HepG2 (cell line): ENCODE measurements at regions not wholly inside any gene's neighbourhood (a gene's known extent, or its start where the extent isn't known, plus 50 kb on each side); places are given as distances from the start of the nearest gene placed in this dataset.
A peak's percentile ranks its signal among the peaks of the same experiment; 100 is the strongest.

Source experiments
- ADNP ChIP-seq: sonication (generic); formaldehyde crosslinking; IDR thresholded peaks from 2 replicates; pipeline ENCODE4 v1.4.0; 2020; ENCODE audit warnings: missing genetic modification reagents
- ARID5B ChIP-seq: IDR thresholded peaks from 2 replicates; pipeline ENCODE4 v1.4.0; 2020; ENCODE audit warnings: mild to moderate bottlenecking, missing genetic modification reagents
- BHLHE40 ChIP-seq: IDR thresholded peaks from 2 replicates; pipeline ENCODE4 v1.6.1; 2011; ENCODE audit warnings: low read length, improper control_type of control experiment
- CC2D1A ChIP-seq: sonication (generic); formaldehyde crosslinking; IDR thresholded peaks from 2 replicates; pipeline ENCODE4 v1.8.1; 2023; ENCODE audit warnings: mild to moderate bottlenecking, missing genetic modification reagents
- GATA4 ChIP-seq: sonication (generic); IDR thresholded peaks from 2 replicates; pipeline ENCODE4 v1.6.1; 2016; ENCODE audit warnings: antibody characterized with exemption, low read depth, borderline replicate concordance
- HNF4G ChIP-seq, 2 experiments: sonication (generic) in 1 of 2; formaldehyde crosslinking in 1 of 2; IDR thresholded peaks; 2 replicates each; pipeline versions ENCODE4 v1.4.0 to v1.6.1; 2011 to 2020; ENCODE audit warnings: borderline replicate concordance in 2 of 2, low read depth in 2 of 2, mild to moderate bottlenecking in 2 of 2, low read length in 1 of 2, missing genetic modification reagents in 1 of 2, moderate library complexity in 1 of 2
- IKZF1 ChIP-seq: fragments of 450-650 bp; IDR thresholded peaks from 2 replicates; pipeline ENCODE4 v1.7.1; 2016
- MLLT10 ChIP-seq: sonication (generic); formaldehyde crosslinking; IDR thresholded peaks from 2 replicates; pipeline ENCODE4 v1.4.0; 2020; ENCODE audit warnings: missing genetic modification reagents
- ONECUT2 ChIP-seq: sonication (generic); formaldehyde crosslinking; IDR thresholded peaks from 2 replicates; pipeline ENCODE4 v1.4.0; 2020; ENCODE audit warnings: missing genetic modification reagents
- REL ChIP-seq: sonication (generic); formaldehyde crosslinking; conservative IDR thresholded peaks from 2 replicates; pipeline ENCODE4 v1.8.0; 2022; ENCODE audit warnings: mild to moderate bottlenecking, missing genetic modification reagents, moderate library complexity
- ZBTB34 ChIP-seq: sonication (generic); formaldehyde crosslinking; IDR thresholded peaks from 2 replicates; pipeline ENCODE4 v1.8.0; 2022; ENCODE audit warnings: mild to moderate bottlenecking, missing genetic modification reagents
- ZNF101 ChIP-seq: sonication (generic); formaldehyde crosslinking; IDR thresholded peaks from 2 replicates; pipeline ENCODE4 v1.4.0; 2020; ENCODE audit warnings: mild to moderate bottlenecking, low read depth, missing genetic modification reagents, borderline replicate concordance
- ZNF17 ChIP-seq: sonication (generic); formaldehyde crosslinking; IDR thresholded peaks from 2 replicates; pipeline ENCODE4 v1.5.0; 2020; ENCODE audit warnings: mild to moderate bottlenecking, missing genetic modification reagents
- ZNF556 ChIP-seq: sonication (generic); formaldehyde crosslinking; IDR thresholded peaks from 2 replicates; pipeline ENCODE4 v1.4.0; 2020; ENCODE audit warnings: mild to moderate bottlenecking, missing genetic modification reagents, borderline replicate concordance
- ZNF710 ChIP-seq: sonication (generic); formaldehyde crosslinking; IDR thresholded peaks from 2 replicates; pipeline ENCODE4 v1.5.0; 2020; ENCODE audit warnings: mild to moderate bottlenecking, missing genetic modification reagents, borderline replicate concordance
- ZNF737 ChIP-seq: sonication (generic); formaldehyde crosslinking; IDR thresholded peaks from 2 replicates; pipeline ENCODE4 v1.5.0; 2020; ENCODE audit warnings: missing genetic modification reagents, mild to moderate bottlenecking, borderline replicate concordance
- ZNF773 ChIP-seq: sonication (generic); formaldehyde crosslinking; IDR thresholded peaks from 2 replicates; pipeline ENCODE4 v1.4.0; 2020; ENCODE audit warnings: missing genetic modification reagents, borderline replicate concordance
- ZNF777 ChIP-seq: sonication (generic); formaldehyde crosslinking; IDR thresholded peaks from 2 replicates; pipeline ENCODE4 v1.4.0; 2020; ENCODE audit warnings: missing genetic modification reagents
- ZNF784 ChIP-seq: sonication (generic); formaldehyde crosslinking; IDR thresholded peaks from 2 replicates; pipeline ENCODE4 v1.5.1; 2020; ENCODE audit warnings: missing genetic modification reagents, mild to moderate bottlenecking, borderline replicate concordance
- ZNF83 ChIP-seq: sonication (generic); formaldehyde crosslinking; IDR thresholded peaks from 2 replicates; pipeline ENCODE4 v1.4.0; 2020; ENCODE audit warnings: missing genetic modification reagents, mild to moderate bottlenecking, borderline replicate concordance
- ZSCAN25 ChIP-seq: sonication (generic); formaldehyde crosslinking; IDR thresholded peaks from 2 replicates; pipeline ENCODE4 v1.8.0; 2022; ENCODE audit warnings: mild to moderate bottlenecking, missing genetic modification reagents

GRCh38 chr16:80466024-80466987 is 74.5 kb upstream of the DYNLRB2 start (continued):
- TF ChIP-seq ZNF17 (CRISPR knock-in tag) = no peak
- peak; percentile 77; the same call in 1 of the 2 replicates for TF ChIP-seq ZNF710 (CRISPR knock-in tag)
- no peak for TF ChIP-seq ONECUT2 (CRISPR knock-in tag)
- no peak for TF ChIP-seq ZNF556
- TF ChIP-seq ZBTB34 (CRISPR knock-in tag) = no peak
- TF ChIP-seq ZNF773 = no peak
- no peak for TF ChIP-seq HNF4G (IDR thresholded peaks at IDR 0.05; ENCODE audit: borderline replicate concordance, low read depth, low read length)
- 0 out of 2 replicates have a peak, but pooled peaks have one; percentile 40 for TF ChIP-seq HNF4G (CRISPR knock-in tag; IDR thresholded peaks at IDR 0.05; ENCODE audit: borderline replicate concordance, low read depth)
- TF ChIP-seq ARID5B = peak; percentile 46; the same call in 1 of the 2 replicates
- no peak for TF ChIP-seq BHLHE40
- TF ChIP-seq ADNP (CRISPR knock-in tag) = no peak
- no peak for TF ChIP-seq ZNF784 (CRISPR knock-in tag)
- peak; percentile 46; the same call in 1 of the 2 replicates for TF ChIP-seq ZNF777 (CRISPR knock-in tag)
- TF ChIP-seq GATA4 = no peak
- TF ChIP-seq ZNF83 = no peak
- no peak for TF ChIP-seq ZNF101
- no peak for TF ChIP-seq ZSCAN25 (CRISPR knock-in tag)
- no peak for TF ChIP-seq MLLT10 (CRISPR knock-in tag)
- TF ChIP-seq REL (CRISPR knock-in tag) = no peak
- no peak for TF ChIP-seq ZNF737 (CRISPR knock-in tag)
- TF ChIP-seq IKZF1 = no peak
- TF ChIP-seq CC2D1A (CRISPR knock-in tag) = no peak
